A673 (cell line): ENCODE measurements at regions not wholly inside any gene's neighbourhood (a gene's known extent, or its start where the extent isn't known, plus 50 kb on each side); places are given as distances from the start of the nearest gene placed in this dataset.

Experiments used
- BruUV-seq: library from RNA; stranded (reverse); fragments of 400-500 nt; replicated peaks from 2 replicates; lab custom pipeline; 2021; lab: Mats Ljungman, UMichigan
- CTCF ChIA-PET: fragments of 300-600 bp; sonication (Branson Sonifier 250); formaldehyde crosslinking; loops from one replicate; lab custom pipeline; 2022; ENCODE audit warnings: antibody characterized with exemption; lab: Charles Lee
- POLR2A ChIA-PET: fragments of 300-600 bp; sonication (Branson Sonifier 250); formaldehyde crosslinking; loops from one replicate; lab custom pipeline; 2022; ENCODE audit warnings: antibody characterized with exemption; ENCODE audit not compliant: low non-redundant PET; lab: Charles Lee
- DNase-seq: peaks from one replicate; pipeline ENCODE4 v3.0.0-alpha.2; 2015; ENCODE audit warnings: low spot score
- H3K27ac ChIP-seq: fragments of 200-600 bp; sonication (generic); 2 replicates; pipeline ENCODE4 v1.5.1; 2016; ENCODE audit warnings: mixed run types, low read depth, mild to moderate bottlenecking, mixed read lengths, antibody characterized with exemption, low read length; ENCODE audit not compliant: poor library complexity, severe bottlenecking
- H3K27me3 ChIP-seq: fragments of 200-600 bp; sonication (generic); replicated peaks from 2 replicates; pipeline ENCODE4 v1.6.1; 2017; ENCODE audit warnings: mixed run types, low read depth, mild to moderate bottlenecking, mixed read lengths, antibody characterized with exemption, low read length; ENCODE audit not compliant: insufficient read depth, poor library complexity
- H3K36me3 ChIP-seq: fragments of 200-600 bp; sonication (generic); 2 replicates; pipeline ENCODE4 v1.6.1; 2016; ENCODE audit warnings: mixed run types, mild to moderate bottlenecking, mixed read lengths, antibody characterized with exemption, low read length; ENCODE audit not compliant: insufficient read depth, poor library complexity, severe bottlenecking
- H3K4me1 ChIP-seq: fragments of 200-600 bp; sonication (generic); 2 replicates; pipeline ENCODE4 v1.6.1; 2017; ENCODE audit warnings: mixed run types, mild to moderate bottlenecking, mixed read lengths, antibody characterized with exemption, low read length; ENCODE audit not compliant: insufficient read depth, poor library complexity, severe bottlenecking
- H3K4me3 ChIP-seq: fragments of 200-600 bp; sonication (generic); 2 replicates; pipeline ENCODE4 v1.5.1; 2016; ENCODE audit warnings: low read depth, mixed run types, mild to moderate bottlenecking, mixed read lengths, low read length; ENCODE audit not compliant: poor library complexity, severe bottlenecking
- H3K9me3 ChIP-seq: fragments of 200-600 bp; sonication (generic); 2 replicates; pipeline ENCODE4 v1.6.1; 2016; ENCODE audit warnings: mixed run types, low read depth, mild to moderate bottlenecking, mixed read lengths, antibody characterized with exemption, low read length; ENCODE audit not compliant: poor library complexity, severe bottlenecking
- EZH2 ChIP-seq: fragments of 200-600 bp; sonication (generic); IDR thresholded peaks from 2 replicates; pipeline ENCODE4 v1.6.1; 2017; ENCODE audit warnings: borderline replicate concordance, low read depth, mild to moderate bottlenecking, mixed read lengths, antibody characterized with exemption, low read length; ENCODE audit not compliant: poor library complexity, severe bottlenecking
- intact Hi-C: fragments of 100-400 bp; cut with micrococcal nuclease; formaldehyde crosslinking; loops from one replicate; pipeline ENCODE4 v1.10.0; 2022; ENCODE audit not compliant: unreplicated experiment
- TF ChIP-seq, protein P1 (sequence below): fragments of 300-800, 200-600 bp; sonication (generic); conservative IDR thresholded peaks from 2 replicates; pipeline ENCODE4 v1.5.1; 2017; ENCODE audit warnings: low read depth, mild to moderate bottlenecking, antibody characterized with exemption, low read length, moderate library complexity, mixed read lengths

DNA sequence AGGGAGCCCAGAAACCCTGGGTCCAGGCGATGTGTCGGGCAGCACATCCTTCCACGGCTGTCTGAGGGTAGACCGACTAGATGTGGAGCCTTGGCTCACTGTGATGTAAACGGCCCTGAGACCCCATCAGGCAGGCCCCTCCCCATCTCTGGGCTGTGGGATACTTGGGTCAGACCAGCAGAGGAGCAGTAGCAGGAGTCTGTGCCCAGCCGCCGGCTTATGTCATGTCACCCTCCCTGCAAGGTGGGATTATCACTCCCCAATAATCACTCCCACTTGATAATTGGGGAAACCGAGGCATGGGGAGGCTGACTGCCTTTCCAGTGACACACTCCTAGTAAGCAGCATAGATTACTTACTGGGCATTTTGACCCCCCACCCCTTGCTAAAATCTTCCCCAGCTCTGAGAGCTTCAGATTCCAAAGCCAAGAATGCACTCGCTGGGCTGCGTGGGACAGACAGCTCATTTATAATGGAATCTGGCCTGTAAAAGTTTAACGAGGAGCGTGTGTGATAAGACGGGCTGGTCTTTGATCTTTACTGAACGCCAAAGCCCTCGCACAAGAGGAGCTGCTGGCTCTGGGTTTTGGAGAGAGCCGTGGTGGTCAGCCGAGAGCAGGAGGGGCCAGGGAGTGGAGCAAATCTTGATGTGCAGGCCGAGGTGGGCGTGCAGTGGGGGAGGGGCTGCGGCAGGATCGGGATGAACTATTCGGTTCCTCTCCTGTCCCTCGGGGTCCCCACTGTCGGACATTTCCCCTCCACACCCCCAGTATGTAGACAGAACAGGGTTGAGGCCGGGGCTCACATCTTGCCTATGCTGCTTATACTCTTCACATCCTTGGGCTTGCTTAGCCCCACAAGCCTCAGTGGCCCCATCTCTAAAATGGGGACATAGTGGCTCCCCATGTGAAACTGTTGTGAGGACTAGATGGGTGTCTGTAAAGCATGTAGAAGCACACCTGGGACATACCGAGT, 200.0 kb downstream of the GLI2 start:
- TF ChIP-seq, protein P1, sequence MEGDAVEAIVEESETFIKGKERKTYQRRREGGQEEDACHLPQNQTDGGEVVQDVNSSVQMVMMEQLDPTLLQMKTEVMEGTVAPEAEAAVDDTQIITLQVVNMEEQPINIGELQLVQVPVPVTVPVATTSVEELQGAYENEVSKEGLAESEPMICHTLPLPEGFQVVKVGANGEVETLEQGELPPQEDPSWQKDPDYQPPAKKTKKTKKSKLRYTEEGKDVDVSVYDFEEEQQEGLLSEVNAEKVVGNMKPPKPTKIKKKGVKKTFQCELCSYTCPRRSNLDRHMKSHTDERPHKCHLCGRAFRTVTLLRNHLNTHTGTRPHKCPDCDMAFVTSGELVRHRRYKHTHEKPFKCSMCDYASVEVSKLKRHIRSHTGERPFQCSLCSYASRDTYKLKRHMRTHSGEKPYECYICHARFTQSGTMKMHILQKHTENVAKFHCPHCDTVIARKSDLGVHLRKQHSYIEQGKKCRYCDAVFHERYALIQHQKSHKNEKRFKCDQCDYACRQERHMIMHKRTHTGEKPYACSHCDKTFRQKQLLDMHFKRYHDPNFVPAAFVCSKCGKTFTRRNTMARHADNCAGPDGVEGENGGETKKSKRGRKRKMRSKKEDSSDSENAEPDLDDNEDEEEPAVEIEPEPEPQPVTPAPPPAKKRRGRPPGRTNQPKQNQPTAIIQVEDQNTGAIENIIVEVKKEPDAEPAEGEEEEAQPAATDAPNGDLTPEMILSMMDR, result no peak
- TF ChIP-seq EZH2, result no peak
- Histone ChIP-seq H3K9me3 (no peaks in the 10 kb centered on the region), H3K27ac (no peak overlapping the region), H3K36me3 (no peaks in the 10 kb centered on the region), H3K4me3 (no peak overlapping the region), H3K27me3 (no peaks in the 10 kb centered on the region), H3K4me1 (peaks cover 12% of the 10 kb centered on the region)
- DNase-seq, result no peak
- CTCF ChIA-PET, result no interaction called here
- POLR2A ChIA-PET, result no interaction called here
- BruUV-seq, result no TSS peak
- intact Hi-C loops, result loop anchor here (10.0 kb wide), 1 partner anchor 201 kb away; the partner anchor contains the start of gene GLI2

- H3K36me3 ChIP-seq, result no peaks in the 10 kb centered on the region
- POLR2A ChIA-PET, result no interaction called here
- H3K27me3 ChIP-seq, result no peaks in the 10 kb centered on the region
- BruUV-seq, result no TSS peak
- DNase-seq, result no peak
- H3K9me3 ChIP-seq, result no peaks in the 10 kb centered on the region
- CTCF ChIA-PET, result no interaction called here
- TF ChIP-seq, protein P1, result no peak
- TF ChIP-seq EZH2, result no peak
- H3K4me1 ChIP-seq, result peaks cover 16% of the 10 kb centered on the region
- intact Hi-C loops, result loop anchor here (10.0 kb wide), 1 partner anchor 202 kb away; the partner anchor contains the start of gene GLI2
- H3K27ac ChIP-seq, result no peak overlapping the region
- H3K4me3 ChIP-seq, result no peak overlapping the region
Measured at GRCh38 chr2:120936476-120937334, 201.0 kb downstream of the GLI2 start.

GRCh38 chr2:120937686-120938044, 202.0 kb downstream of the GLI2 start:
- H3K9me3 ChIP-seq, result no peaks in the 10 kb centered on the region
- no TSS peak for BruUV-seq
- TF ChIP-seq EZH2, result no peak
- TF ChIP-seq, protein P1, result no peak
- H3K4me1 ChIP-seq, result peaks cover 16% of the 10 kb centered on the region
- DNase-seq, result no peak
- ChIA-PET CTCF (no interaction called here), POLR2A (no interaction called here)
- no peak overlapping the region for H3K27ac ChIP-seq
- no peaks in the 10 kb centered on the region for H3K36me3 ChIP-seq
- no peaks in the 10 kb centered on the region for H3K27me3 ChIP-seq
- intact Hi-C loops, result loop anchor here (10.0 kb wide), 1 partner anchor 203 kb away; the partner anchor contains the start of gene GLI2
- no peak overlapping the region for H3K4me3 ChIP-seq
